Spleen (tissue), 7 donors: ENCODE measurements at regions not wholly inside any gene's neighbourhood (a gene's known extent, or its start where the extent isn't known, plus 50 kb on each side); places are given as distances from the start of the nearest gene placed in this dataset.

ENCODE experiments used
- POLR2A ChIP-seq, 3 donors: fragments of 450-650 bp; IDR thresholded peaks; one replicate each; pipeline ENCODE4 v1.5.1; 2017; ENCODE audit warnings: antibody characterized with exemption in 3 of 3, mild to moderate bottlenecking in 1 of 3
- TF ChIP-seq, protein P1 (sequence below), 11 experiments: fragments of 200-600 bp in 7 of 11; fragments of 450-650 bp in 4 of 11; sonication (generic) in 4 of 11; IDR thresholded peaks in 8 of 11; conservative IDR thresholded peaks in 3 of 11; 1 replicate in 7 of 11; 2 replicates in 4 of 11; pipeline versions ENCODE4 v1.4.0 to v1.8.0; 2016 to 2021; ENCODE audit warnings: antibody characterized with exemption in 11 of 11, inconsistent platforms in 4 of 11, mild to moderate bottlenecking in 1 of 11
- donor health status: DM: no; HTN: no; CAD: no; lungs with moderate emphysema.
- donor health status: DM: no; HTN: no; CAD: no.
- donor health status: DM: no; HTN: no; CAD: no.

DNA sequence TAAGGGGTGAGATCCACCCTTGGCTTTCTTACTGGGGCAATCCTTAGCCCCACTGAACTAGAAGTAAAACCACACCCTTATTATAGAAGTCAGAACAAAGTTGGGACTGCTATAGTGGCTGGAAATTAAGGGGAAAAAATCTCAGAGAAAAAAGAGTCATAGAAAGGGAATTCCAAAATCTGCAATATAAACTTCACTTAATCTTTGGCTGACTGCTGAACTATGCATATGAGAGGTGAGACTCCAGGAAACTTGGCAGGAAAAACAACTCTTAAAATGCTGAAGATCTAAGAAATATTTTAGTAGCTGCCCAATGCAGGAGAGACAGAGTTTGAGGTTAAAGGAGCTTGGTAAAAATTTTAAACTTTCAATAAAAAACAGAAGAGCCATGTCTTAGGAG is 201.8 kb upstream of the FN1 start:
- TF ChIP-seq POLR2A (IDR thresholded peaks at IDR 0.05) = no peak
- TF ChIP-seq, protein P1, sequence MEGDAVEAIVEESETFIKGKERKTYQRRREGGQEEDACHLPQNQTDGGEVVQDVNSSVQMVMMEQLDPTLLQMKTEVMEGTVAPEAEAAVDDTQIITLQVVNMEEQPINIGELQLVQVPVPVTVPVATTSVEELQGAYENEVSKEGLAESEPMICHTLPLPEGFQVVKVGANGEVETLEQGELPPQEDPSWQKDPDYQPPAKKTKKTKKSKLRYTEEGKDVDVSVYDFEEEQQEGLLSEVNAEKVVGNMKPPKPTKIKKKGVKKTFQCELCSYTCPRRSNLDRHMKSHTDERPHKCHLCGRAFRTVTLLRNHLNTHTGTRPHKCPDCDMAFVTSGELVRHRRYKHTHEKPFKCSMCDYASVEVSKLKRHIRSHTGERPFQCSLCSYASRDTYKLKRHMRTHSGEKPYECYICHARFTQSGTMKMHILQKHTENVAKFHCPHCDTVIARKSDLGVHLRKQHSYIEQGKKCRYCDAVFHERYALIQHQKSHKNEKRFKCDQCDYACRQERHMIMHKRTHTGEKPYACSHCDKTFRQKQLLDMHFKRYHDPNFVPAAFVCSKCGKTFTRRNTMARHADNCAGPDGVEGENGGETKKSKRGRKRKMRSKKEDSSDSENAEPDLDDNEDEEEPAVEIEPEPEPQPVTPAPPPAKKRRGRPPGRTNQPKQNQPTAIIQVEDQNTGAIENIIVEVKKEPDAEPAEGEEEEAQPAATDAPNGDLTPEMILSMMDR (IDR thresholded peaks at IDR 0.05 in 8 of 11, conservative IDR thresholded peaks at IDR 0.05 in 3 of 11) = no peak
